GM21447 (cell line): ENCODE measurements at regions not wholly inside any gene's neighbourhood (a gene's known extent, or its start where the extent isn't known, plus 50 kb on each side); places are given as distances from the start of the nearest gene placed in this dataset.

ENCODE experiments used
- ATAC-seq: cut with Tn5 transposase; IDR thresholded peaks from one replicate; pipeline ENCODE4 v1.9.1; 2021; ENCODE audit not compliant: unreplicated experiment

GRCh38 chr14:43207189-43207588, 1299.9 kb downstream of the FSCB start:
- no peak for ATAC-seq

GRCh38 chr14:43204816-43205215, 1302.3 kb downstream of the FSCB start:
- no peak for ATAC-seq

GRCh38 chr14:43200519-43200918, 1306.6 kb downstream of the FSCB start:
- no peak for ATAC-seq

GRCh38 chr14:43198465-43198864, 1308.6 kb downstream of the FSCB start:
- no peak for ATAC-seq

- no peak for ATAC-seq
These were observed 1322.5 kb downstream of the FSCB start for GRCh38 chr14:43184540-43184939.

- no peak for ATAC-seq
These were observed 1323.2 kb downstream of the FSCB start for GRCh38 chr14:43183916-43184315.

GRCh38 chr14:43175896-43176295, 1331.2 kb downstream of the FSCB start:
- no peak for ATAC-seq

GRCh38 chr14:43172899-43173548, 1334.1 kb downstream of the FSCB start:
- ATAC-seq: no peak

GRCh38 chr14:43169722-43170121, 1337.4 kb downstream of the FSCB start:
- ATAC-seq: no peak

- ATAC-seq: no peak
These were observed 1338.6 kb downstream of the FSCB start for GRCh38 chr14:43168371-43168925.

GRCh38 chr14:43166163-43166562, 1340.9 kb downstream of the FSCB start:
- ATAC-seq: no peak

GRCh38 chr14:43165651-43166050, 1341.4 kb downstream of the FSCB start:
- no peak for ATAC-seq

GRCh38 chr14:43161477-43161876, 1345.6 kb downstream of the FSCB start:
- ATAC-seq: no peak

- ATAC-seq: no peak
These were observed 1349.4 kb downstream of the FSCB start for GRCh38 chr14:43157661-43158060.

- no peak for ATAC-seq
These were observed 1351.2 kb downstream of the FSCB start for GRCh38 chr14:43155924-43156323.

- ATAC-seq: no peak
These were observed 1351.8 kb downstream of the FSCB start for GRCh38 chr14:43155258-43155657.

- ATAC-seq: no peak
These were observed 1359.6 kb downstream of the FSCB start for GRCh38 chr14:43147485-43147884.

- no peak for ATAC-seq
These were observed 1361.7 kb downstream of the FSCB start for GRCh38 chr14:43145361-43145760.

GRCh38 chr14:43143106-43143505, 1364.0 kb downstream of the FSCB start:
- ATAC-seq: no peak

GRCh38 chr14:43141636-43142191, 1365.4 kb downstream of the FSCB start:
- no peak for ATAC-seq

- no peak for ATAC-seq
These were observed 1366.6 kb downstream of the FSCB start for GRCh38 chr14:43140453-43140852.

- no peak for ATAC-seq
These were observed 1371.1 kb downstream of the FSCB start for GRCh38 chr14:43135877-43136411.
